Lower lobe of right lung (tissue), 2 donors: ENCODE measurements at regions not wholly inside any gene's neighbourhood (a gene's known extent, or its start where the extent isn't known, plus 50 kb on each side); places are given as distances from the start of the nearest gene placed in this dataset.

ENCODE experiments used
- ATAC-seq, 2 donors: fragments of 200-7000 bp; cut with Tn5 transposase; one replicate each; pipeline ENCODE4 v1.9.1; 2020 to 2022; ENCODE audit warnings: mild to moderate bottlenecking in 2 of 2, moderate library complexity in 2 of 2
- DNase-seq: peaks from one replicate; pipeline ENCODE4 v3.0.0-alpha.2; 2020
- H3K27ac ChIP-seq: fragments of 200-600 bp; one replicate; pipeline ENCODE4 v1.8.0; 2022
- H3K27me3 ChIP-seq: fragments of 200-600 bp; one replicate; pipeline ENCODE4 v1.8.0; 2022; ENCODE audit warnings: low read depth
- H3K36me3 ChIP-seq: fragments of 200-600 bp; one replicate; pipeline ENCODE4 v1.8.0; 2022; ENCODE audit warnings: mild to moderate bottlenecking
- H3K4me1 ChIP-seq: fragments of 200-600 bp; one replicate; pipeline ENCODE4 v1.8.0; 2022
- H3K4me3 ChIP-seq: fragments of 200-600 bp; one replicate; pipeline ENCODE4 v1.8.0; 2022; ENCODE audit warnings: mild to moderate bottlenecking
- H3K9me3 ChIP-seq: fragments of 200-600 bp; one replicate; pipeline ENCODE4 v1.8.0; 2022
- CTCF ChIP-seq: fragments of 200-600 bp; IDR thresholded peaks from one replicate; pipeline ENCODE4 v1.8.0; 2022; ENCODE audit warnings: antibody characterized with exemption, mild to moderate bottlenecking
- intact Hi-C: fragments of 100-400 bp; cut with DNase I; formaldehyde crosslinking; loops from one replicate; pipeline ENCODE4 v1.11.0; 2022
- donor health status: DM: no; HTN: yes; CAD: no; lungs with severe emphysema.

- no peak overlapping the region for H3K27ac ChIP-seq
- no peaks in the 10 kb centered on the region for H3K4me1 ChIP-seq
- no peak for DNase-seq
- no peaks in the 10 kb centered on the region for H3K36me3 ChIP-seq
- intact Hi-C loops = no loop called here
- H3K9me3 ChIP-seq = no peaks in the 10 kb centered on the region
- no peak overlapping the region for H3K4me3 ChIP-seq
- no peak for TF ChIP-seq CTCF
- H3K27me3 ChIP-seq = no peaks in the 10 kb centered on the region
- no peak for ATAC-seq
Observed at GRCh38 chr4:108382751-108383150, 214.0 kb upstream of the LEF1 start.

- H3K4me3 ChIP-seq = no peak overlapping the region
- no peak overlapping the region for H3K27ac ChIP-seq
- H3K4me1 ChIP-seq = no peaks in the 10 kb centered on the region
- ATAC-seq (no peak), DNase-seq (no peak)
- no peaks in the 10 kb centered on the region for H3K27me3 ChIP-seq
- TF ChIP-seq CTCF = no peak
- no peaks in the 10 kb centered on the region for H3K36me3 ChIP-seq
- H3K9me3 ChIP-seq = no peaks in the 10 kb centered on the region
- intact Hi-C loops = no loop called here
Observed at GRCh38 chr4:108378164-108378563, 209.4 kb upstream of the LEF1 start.

- H3K27me3 ChIP-seq = no peaks in the 10 kb centered on the region
- TF ChIP-seq CTCF = no peak
- H3K27ac ChIP-seq = no peak overlapping the region
- DNase-seq = no peak
- ATAC-seq = no peak
- H3K4me3 ChIP-seq = no peak overlapping the region
- no peaks in the 10 kb centered on the region for H3K4me1 ChIP-seq
- H3K36me3 ChIP-seq = no peaks in the 10 kb centered on the region
- intact Hi-C loops = no loop called here
- H3K9me3 ChIP-seq = no peaks in the 10 kb centered on the region
Observed at GRCh38 chr4:108377021-108377420, 208.3 kb upstream of the LEF1 start.

- H3K9me3 ChIP-seq = no peaks in the 10 kb centered on the region
- no peaks in the 10 kb centered on the region for H3K27me3 ChIP-seq
- no peak for TF ChIP-seq CTCF
- no peaks in the 10 kb centered on the region for H3K36me3 ChIP-seq
- H3K27ac ChIP-seq = no peak overlapping the region
- ATAC-seq (no peak), DNase-seq (no peak)
- intact Hi-C loops = no loop called here
- no peaks in the 10 kb centered on the region for H3K4me1 ChIP-seq
- H3K4me3 ChIP-seq = no peak overlapping the region
Observed at GRCh38 chr4:108375434-108375833, 206.7 kb upstream of the LEF1 start.

GRCh38 chr4:108372681-108373080 lies 203.9 kb upstream of the LEF1 start:
- DNase-seq (no peak), ATAC-seq (no peak)
- no peaks in the 10 kb centered on the region for H3K36me3 ChIP-seq
- no peak for TF ChIP-seq CTCF
- H3K4me3 ChIP-seq = no peak overlapping the region
- no peaks in the 10 kb centered on the region for H3K4me1 ChIP-seq
- H3K9me3 ChIP-seq = no peaks in the 10 kb centered on the region
- H3K27ac ChIP-seq = no peak overlapping the region
- intact Hi-C loops = no loop called here
- no peaks in the 10 kb centered on the region for H3K27me3 ChIP-seq

- no peaks in the 10 kb centered on the region for H3K36me3 ChIP-seq
- no peaks in the 10 kb centered on the region for H3K27me3 ChIP-seq
- H3K4me3 ChIP-seq = no peak overlapping the region
- H3K9me3 ChIP-seq = no peaks in the 10 kb centered on the region
- intact Hi-C loops = no loop called here
- ATAC-seq = no peak
- DNase-seq = no peak
- no peaks in the 10 kb centered on the region for H3K4me1 ChIP-seq
- TF ChIP-seq CTCF = no peak
- no peak overlapping the region for H3K27ac ChIP-seq
Observed at GRCh38 chr4:108371282-108371681, 202.6 kb upstream of the LEF1 start.
